Esophagus squamous epithelium (tissue), 4 donors: ENCODE measurements at regions not wholly inside any gene's neighbourhood (a gene's known extent, or its start where the extent isn't known, plus 50 kb on each side); places are given as distances from the start of the nearest gene placed in this dataset.

Source experiments
- CTCF ChIP-seq, 6 experiments: fragments of 450-650 bp in 4 of 6; fragments of 200-600 bp in 2 of 6; sonication (generic) in 2 of 6; IDR thresholded peaks; one replicate each; pipeline ENCODE4 v1.5.1; 2016 to 2019; ENCODE audit warnings: antibody characterized with exemption in 6 of 6, mild to moderate bottlenecking in 4 of 6, moderate library complexity in 4 of 6
- POLR2A ChIP-seq, 4 donors: fragments of 450-650 bp; IDR thresholded peaks; one replicate each; pipeline ENCODE4 v1.6.1; 2017; ENCODE audit warnings: antibody characterized with exemption in 4 of 4, mild to moderate bottlenecking in 4 of 4, moderate library complexity in 3 of 4

- TF ChIP-seq CTCF (IDR thresholded peaks at IDR 0.05) (no peak), POLR2A (IDR thresholded peaks at IDR 0.05) (no peak)
Observed at GRCh38 chr3:182410051-182410450, 383.3 kb upstream of the ATP11B start.
